GM19324 (cell line): ENCODE measurements at regions not wholly inside any gene's neighbourhood (a gene's known extent, or its start where the extent isn't known, plus 50 kb on each side); places are given as distances from the start of the nearest gene placed in this dataset.
"Not testable (repeated sequence)": the region's sequence is repeated elsewhere in the genome, so short reads cannot be mapped to it uniquely, and the experiment has no call there.

Source experiments
- ATAC-seq: cut with Tn5 transposase; IDR thresholded peaks from one replicate; pipeline ENCODE4 v1.9.1; 2021; ENCODE audit warnings: mild to moderate bottlenecking, moderate library complexity; ENCODE audit not compliant: unreplicated experiment, low FRiP score

GRCh38 chr5:28714907-28715698 lies 1676.7 kb upstream of the CDH9 start:
- no peak for ATAC-seq

GRCh38 chr5:28710360-28710759 lies 1672.0 kb upstream of the CDH9 start:
- ATAC-seq = no peak

GRCh38 chr5:28708472-28708871 lies 1670.1 kb upstream of the CDH9 start:
- no peak for ATAC-seq

- ATAC-seq = no peak
Measured at GRCh38 chr5:28707706-28708105, 1669.3 kb upstream of the CDH9 start.

GRCh38 chr5:28703651-28704260 lies 1665.4 kb upstream of the CDH9 start:
- ATAC-seq = no peak

GRCh38 chr5:28691526-28691925 lies 1653.1 kb upstream of the CDH9 start:
- no peak for ATAC-seq

- no peak for ATAC-seq
Measured at GRCh38 chr5:28685794-28686193, 1647.4 kb upstream of the CDH9 start.

GRCh38 chr5:28678899-28679298 lies 1640.5 kb upstream of the CDH9 start:
- ATAC-seq = no peak

- no peak for ATAC-seq
Measured at GRCh38 chr5:28666110-28666509, 1627.7 kb upstream of the CDH9 start.

- no peak for ATAC-seq
Measured at GRCh38 chr5:28648108-28648507, 1609.7 kb upstream of the CDH9 start.

GRCh38 chr5:28632607-28633006 lies 1594.2 kb upstream of the CDH9 start:
- no peak for ATAC-seq

GRCh38 chr5:28603869-28604268 lies 1565.5 kb upstream of the CDH9 start:
- ATAC-seq = no peak

GRCh38 chr5:28602429-28602828 lies 1564.0 kb upstream of the CDH9 start:
- no peak for ATAC-seq

- not testable (repeated sequence) for ATAC-seq
Measured at GRCh38 chr5:28596707-28597106, 1558.3 kb upstream of the CDH9 start.

- no peak for ATAC-seq
Measured at GRCh38 chr5:28580616-28581015, 1542.2 kb upstream of the CDH9 start.

GRCh38 chr5:28576022-28576421 lies 1537.6 kb upstream of the CDH9 start:
- no peak for ATAC-seq

GRCh38 chr5:28575368-28575767 lies 1537.0 kb upstream of the CDH9 start:
- no peak for ATAC-seq

GRCh38 chr5:28574606-28575005 lies 1536.2 kb upstream of the CDH9 start:
- no peak for ATAC-seq

GRCh38 chr5:28567048-28567447 lies 1528.7 kb upstream of the CDH9 start:
- ATAC-seq = no peak

GRCh38 chr5:28561522-28561921 lies 1523.1 kb upstream of the CDH9 start:
- ATAC-seq = no peak

- no peak for ATAC-seq
Measured at GRCh38 chr5:28558196-28558595, 1519.8 kb upstream of the CDH9 start.

- ATAC-seq = no peak
Measured at GRCh38 chr5:28557114-28557513, 1518.7 kb upstream of the CDH9 start.
